GM19193 (cell line): ENCODE measurements at regions not wholly inside any gene's neighbourhood (a gene's known extent, or its start where the extent isn't known, plus 50 kb on each side); places are given as distances from the start of the nearest gene placed in this dataset.

ENCODE experiments used
- POLR2A ChIP-seq: IDR thresholded peaks from 4 replicates; pipeline ENCODE4 v1.6.1; 2011; ENCODE audit not compliant: insufficient read depth, insufficient read length; ENCODE audit errors: extremely low read depth

DNA sequence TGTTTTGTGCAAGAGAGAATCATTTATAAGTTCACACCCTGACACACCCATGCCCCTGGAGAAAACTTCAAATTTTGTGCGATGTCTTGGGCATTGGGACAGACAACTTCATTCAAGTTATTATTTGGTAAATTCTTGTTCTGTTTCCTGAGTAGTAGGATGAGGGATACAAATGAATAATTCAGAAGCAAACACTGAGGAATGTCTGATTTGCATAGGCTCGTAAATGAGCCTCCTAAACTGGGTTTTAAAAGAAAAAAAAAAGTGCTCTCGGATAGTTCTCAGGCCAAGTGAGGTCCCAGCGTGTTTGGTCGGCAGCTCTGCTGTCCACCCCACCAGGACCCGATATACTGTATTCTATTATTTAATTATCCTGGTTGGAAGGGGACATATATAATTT is 134.7 kb upstream of the CPM start:
- no peak for TF ChIP-seq POLR2A

DNA sequence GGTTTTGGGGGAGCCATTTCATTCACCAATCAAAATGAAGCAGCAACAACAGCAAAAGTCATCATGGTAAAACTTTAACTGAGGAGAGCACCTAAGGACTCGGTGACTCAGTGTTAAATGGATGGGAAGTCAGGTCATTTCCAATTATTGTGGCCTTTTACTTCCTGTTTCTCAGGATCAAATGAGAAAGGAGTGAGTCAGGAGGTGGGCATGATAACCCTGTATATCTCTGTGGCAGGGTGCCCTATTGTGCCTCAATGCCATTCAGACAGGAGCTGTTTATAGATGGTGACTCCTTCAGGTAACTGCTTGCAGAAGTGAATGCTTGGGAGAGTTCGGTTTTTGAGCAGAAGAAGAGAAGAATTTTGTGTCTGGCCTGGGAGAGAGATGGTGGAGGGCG is 135.5 kb upstream of the CPM start:
- TF ChIP-seq POLR2A = no peak

DNA sequence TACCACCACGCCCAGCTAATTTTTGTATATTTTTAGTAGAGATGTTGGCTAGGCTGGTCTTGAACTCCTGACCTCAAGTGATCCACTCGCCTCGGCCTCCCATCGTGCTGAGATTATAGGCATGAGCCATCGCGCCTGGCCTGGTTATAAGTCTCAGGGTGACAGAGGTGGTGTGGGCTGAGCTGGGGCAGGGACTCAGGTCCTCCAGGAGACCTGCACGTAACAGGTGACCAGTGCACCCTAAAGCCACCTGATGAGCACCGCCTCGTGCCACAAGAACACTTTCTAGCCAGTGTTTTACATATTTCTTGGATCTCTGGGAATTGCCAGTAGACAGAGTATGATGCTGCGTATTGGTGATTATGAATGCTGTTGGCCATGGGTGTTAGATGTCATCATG is 136.5 kb upstream of the CPM start:
- no peak for TF ChIP-seq POLR2A

DNA sequence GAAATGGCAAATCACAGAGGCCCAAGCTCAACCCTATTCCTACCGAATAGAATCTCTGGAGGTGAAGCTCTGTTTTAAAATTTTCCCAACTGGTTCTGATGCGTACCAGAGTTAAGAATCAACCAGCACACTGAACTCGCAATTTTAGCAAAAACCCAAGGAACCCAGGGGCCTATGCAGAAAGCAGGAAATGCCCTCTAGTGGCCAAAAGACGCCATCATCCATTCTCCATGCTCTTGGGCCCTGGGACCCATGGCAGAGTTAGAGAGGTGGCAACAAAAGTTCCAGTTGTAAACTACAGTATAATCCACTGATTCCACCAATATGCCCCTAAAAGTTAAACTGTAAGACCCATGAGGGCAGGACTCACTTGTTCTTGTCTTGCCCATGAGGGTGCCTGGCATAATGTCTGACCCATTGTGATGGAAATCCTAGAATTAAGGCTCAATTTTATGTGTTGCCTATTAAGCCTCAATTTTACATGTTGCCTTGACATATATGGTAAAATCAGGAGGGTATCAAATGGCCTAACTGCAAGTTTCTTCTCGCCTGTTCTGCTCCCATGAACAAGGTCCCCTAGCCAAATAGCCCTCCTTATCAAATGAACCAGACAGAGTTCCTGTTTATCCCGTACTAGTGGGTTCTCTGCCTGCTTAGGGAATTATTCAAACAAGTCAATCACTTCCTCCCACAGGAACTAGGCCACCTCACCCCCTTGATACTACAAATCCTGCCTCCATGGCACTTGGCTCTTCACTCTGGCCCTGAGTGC is 137.5 kb upstream of the CPM start:
- no peak for TF ChIP-seq POLR2A

DNA sequence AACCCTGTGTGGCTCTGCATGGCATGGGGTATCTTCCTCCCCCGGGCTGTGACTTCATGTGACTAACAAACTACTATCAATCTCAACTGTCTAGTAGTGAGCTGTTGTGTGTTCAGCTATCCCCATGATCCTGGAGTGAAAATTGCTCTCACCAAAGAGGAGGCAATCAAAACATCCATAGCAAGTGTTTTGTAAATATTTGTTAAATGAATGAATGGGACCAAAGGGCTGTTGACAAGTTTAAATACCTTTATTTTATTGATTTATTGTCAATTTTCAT is 138.1 kb upstream of the CPM start:
- no peak for TF ChIP-seq POLR2A

DNA sequence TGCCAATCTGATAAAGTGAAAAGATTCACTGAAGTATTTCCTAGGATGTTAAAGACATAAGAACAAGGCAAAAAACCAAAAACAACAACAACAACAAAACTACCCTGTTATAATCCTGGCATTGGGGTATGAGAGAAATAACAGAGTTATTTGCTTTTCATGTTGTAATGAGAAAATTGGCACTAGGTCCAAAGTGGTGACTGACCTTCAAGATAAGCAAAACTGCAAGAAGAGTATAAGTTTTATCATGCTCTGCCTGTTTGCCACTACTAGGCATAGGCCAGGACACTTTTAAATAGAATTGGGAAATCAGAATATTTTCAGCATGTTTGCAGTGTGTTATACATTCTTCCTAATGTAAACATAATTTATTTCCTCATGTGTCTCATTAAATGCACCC is 140.1 kb upstream of the CPM start:
- TF ChIP-seq POLR2A = no peak

DNA sequence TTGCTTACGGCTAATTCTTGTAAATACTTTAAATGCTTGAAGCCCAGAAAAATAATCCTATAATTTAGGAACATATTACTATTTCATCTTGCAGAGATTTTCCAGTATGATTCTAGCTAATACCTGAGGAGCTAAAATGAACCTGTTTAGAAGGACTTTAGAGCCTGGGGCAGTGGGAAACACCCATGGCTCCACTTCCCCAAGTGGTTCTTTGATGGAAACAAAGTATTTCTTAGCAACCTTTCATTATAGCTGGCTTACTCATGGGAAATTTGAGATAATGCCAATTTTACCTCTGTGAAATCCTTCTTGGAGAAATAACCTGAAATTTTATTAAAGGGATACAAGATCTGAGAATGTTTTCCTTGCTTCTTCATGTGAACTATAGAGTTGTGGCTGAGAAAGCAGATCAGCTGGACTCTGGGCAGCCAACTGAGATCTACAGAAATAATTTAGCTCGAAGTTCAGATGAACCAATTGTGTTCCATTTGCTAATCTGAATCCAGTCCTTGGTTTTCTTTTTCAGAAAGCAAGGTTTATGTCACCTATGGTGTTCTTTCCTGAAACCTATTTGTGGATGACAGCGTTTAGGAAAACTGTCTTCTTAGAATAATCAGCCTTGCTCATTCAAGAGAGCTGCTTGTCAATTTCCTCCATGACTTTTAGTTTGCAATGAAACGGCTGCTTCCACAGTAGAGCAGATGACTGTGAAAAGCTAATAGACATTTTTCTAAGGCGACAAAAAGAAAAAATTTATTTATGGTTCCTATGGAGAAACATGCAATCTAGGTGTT is 141.8 kb upstream of the CPM start:
- TF ChIP-seq POLR2A = no peak

DNA sequence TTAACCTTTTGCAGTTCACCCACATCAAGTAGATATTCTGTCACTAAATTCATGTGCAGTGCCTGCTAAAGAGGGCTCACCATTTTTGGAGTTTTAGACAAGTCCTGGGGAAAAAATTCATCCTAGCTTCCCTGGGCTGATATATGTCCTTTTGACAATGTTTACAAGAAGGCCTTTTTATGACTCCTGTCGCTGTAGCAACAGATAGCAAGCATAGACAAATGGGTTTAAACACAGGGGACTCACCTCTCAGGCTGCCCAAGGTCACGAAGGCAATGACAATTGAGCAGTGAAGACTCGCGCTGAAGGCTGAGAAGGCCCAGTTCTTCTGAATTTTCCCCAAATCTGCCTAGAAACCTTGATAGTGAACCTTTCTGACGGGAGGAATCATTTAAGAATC is 150.7 kb upstream of the CPM start:
- TF ChIP-seq POLR2A = no peak

DNA sequence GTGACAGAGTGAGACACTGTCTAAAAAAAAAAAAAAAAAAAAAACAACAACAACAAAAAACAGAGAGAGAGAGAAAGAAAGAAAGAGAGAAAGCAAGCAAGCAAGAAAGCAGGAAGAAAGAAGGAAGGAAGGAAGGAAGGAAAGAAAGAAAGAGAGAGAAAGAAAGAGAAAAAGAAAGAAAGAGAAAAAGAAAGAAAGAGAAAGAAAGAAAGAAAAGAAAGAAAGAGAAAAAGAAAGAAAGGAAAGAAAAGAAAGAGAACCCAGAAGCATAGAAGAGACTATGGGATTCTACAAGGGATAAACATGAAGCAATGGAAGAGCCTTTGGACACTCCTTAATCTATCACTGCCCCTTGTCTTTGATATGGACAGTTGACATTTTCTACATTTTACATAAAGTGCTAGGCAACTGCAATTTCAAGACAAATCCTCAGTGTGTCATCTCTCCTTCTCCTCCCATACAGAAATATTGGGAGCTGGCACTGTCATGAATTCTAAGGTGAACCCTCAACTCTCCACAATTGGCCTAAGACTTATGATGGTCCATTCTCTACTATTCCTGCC is 151.9 kb upstream of the CPM start:
- no peak for TF ChIP-seq POLR2A

DNA sequence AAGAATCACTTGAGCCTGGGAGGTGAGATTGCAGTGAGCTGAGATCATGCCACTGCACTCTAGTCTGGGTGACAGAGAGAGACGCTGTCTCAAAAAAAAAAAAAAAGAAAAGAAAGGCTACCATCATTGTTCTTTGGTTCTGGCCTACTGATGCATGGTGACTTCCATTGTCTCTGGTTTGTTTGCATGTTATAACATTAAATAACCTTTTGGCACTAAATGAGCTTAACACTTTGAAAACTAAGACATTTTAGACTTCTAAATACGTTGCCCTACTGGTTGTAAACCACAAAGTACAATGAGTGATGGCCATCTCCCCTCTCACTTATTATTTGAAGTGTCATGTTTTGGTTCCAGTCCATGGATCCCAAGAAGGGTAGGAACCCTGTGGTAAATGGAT is 152.9 kb upstream of the CPM start:
- no peak for TF ChIP-seq POLR2A

DNA sequence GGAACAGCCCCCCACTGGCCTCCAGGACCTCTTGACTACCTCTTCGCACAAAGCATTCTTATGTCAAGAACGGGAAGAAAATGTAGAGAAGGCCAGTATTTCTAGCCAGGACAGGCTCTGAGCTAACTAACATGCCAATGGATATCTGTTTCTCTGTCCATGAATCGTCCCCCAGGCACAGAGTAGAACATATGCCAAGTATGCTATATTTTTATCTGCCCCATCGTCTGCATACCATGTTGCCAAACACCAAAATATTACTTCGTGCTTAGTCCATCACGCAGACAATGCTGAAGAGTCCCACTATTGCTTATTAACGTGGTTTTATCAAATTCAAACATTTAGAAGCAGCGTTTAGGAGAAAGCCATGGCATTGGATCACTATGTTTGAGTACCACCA is 151.4 kb upstream of the CPSF6 start:
- no peak for TF ChIP-seq POLR2A

DNA sequence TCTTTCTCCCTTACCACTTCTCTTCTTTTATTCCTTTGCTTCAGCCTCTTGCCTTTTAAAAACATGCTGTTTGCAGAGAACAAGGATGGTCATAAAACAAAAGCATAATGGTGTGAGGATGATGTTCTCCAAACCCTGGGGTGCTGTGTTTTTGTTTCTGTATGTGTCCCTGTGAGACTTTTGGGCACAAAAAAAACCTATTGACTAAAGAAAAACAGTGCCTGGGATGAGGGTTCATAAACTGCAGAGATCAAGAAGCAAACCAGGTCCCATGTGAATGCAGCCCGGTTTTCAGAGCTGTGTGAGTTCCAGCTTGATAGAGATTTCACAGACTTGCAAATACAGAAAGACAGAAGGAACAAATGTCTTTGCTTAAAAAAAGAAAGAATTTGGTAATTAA is 148.6 kb upstream of the CPSF6 start:
- no peak for TF ChIP-seq POLR2A

DNA sequence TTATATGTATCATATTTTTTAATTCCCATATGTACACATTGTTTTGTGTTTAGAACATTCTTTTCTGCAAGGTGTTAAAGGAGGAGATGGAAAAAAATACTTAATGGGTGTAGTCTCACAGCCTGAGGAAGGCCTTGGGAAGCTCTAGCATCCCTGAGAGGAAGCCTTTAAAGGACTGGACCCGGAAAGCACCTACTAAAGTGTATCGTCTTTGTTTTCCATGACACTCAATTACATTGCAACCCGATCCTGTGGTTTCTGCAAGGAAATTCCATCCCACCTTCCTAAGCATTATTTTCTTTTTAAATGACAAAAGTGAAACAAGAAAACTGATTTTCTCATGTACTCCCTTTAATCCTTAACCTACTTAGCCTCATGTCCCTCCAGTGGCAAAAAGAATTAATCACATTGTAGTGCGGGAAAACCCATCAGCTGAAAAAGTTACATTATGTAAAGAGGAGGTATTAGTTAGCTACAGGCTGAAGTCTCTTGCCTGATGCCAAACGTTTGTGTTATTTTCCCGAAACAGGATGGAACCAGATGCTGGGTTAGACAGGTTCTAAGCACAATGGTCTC is 147.8 kb upstream of the CPSF6 start:
- no peak for TF ChIP-seq POLR2A

DNA sequence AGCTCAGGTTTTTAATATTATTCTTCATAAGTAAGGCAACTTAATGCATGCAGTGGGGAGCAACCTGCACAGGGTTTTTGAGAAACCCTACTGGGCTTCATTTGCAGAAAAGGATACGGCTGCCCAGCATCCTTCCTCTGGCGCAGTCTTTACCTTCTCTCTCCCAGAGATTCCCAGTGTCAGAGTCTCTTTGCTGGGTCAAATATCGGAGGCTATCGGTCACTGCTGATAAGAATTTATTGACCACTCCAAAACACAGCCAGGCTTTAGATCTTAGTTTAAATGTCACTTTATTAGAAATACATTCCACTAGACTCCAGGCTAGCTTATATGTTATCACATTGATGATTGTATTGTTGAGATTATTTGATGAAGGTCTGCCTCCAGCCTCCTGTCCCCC is 147.2 kb upstream of the CPSF6 start:
- no peak for TF ChIP-seq POLR2A

DNA sequence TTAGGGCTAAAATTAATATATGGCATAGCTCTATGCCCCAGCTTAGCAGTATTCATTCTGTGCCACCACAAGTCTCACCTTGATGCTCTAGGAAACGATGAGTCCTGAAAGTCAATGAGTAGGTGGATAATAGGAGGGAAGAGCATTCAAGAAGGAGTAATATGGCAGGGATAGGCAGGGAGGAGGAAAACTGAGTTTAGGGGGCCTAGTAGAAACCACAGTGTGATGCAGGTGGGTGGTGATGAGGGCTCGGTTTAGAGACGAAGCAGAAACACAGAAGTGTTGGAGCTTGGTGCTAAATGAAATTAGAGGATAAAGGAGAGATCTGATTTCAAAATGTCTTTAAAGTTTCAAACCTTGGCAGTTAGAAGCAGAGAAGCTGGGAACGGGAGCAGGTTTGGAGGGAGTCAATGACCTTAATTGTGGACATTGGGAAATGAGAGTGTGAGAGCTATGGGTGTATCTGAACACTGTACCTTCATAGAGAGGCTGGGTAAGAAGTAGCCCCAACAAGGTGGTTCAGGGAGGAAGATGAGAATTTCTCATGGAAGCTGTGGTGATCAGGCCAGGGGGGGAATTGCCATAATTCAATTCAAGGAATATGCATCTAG is 144.7 kb upstream of the CPSF6 start:
- no peak for TF ChIP-seq POLR2A
